GM19395 (cell line): ENCODE measurements at regions not wholly inside any gene's neighbourhood (a gene's known extent, or its start where the extent isn't known, plus 50 kb on each side); places are given as distances from the start of the nearest gene placed in this dataset.
"Not testable (repeated sequence)": the region's sequence is repeated elsewhere in the genome, so short reads cannot be mapped to it uniquely, and the experiment has no call there.

Experiments used
- ATAC-seq: cut with Tn5 transposase; IDR thresholded peaks from one replicate; pipeline ENCODE4 v1.9.1; 2021; ENCODE audit warnings: mild to moderate bottlenecking, moderate library complexity; ENCODE audit not compliant: unreplicated experiment

DNA sequence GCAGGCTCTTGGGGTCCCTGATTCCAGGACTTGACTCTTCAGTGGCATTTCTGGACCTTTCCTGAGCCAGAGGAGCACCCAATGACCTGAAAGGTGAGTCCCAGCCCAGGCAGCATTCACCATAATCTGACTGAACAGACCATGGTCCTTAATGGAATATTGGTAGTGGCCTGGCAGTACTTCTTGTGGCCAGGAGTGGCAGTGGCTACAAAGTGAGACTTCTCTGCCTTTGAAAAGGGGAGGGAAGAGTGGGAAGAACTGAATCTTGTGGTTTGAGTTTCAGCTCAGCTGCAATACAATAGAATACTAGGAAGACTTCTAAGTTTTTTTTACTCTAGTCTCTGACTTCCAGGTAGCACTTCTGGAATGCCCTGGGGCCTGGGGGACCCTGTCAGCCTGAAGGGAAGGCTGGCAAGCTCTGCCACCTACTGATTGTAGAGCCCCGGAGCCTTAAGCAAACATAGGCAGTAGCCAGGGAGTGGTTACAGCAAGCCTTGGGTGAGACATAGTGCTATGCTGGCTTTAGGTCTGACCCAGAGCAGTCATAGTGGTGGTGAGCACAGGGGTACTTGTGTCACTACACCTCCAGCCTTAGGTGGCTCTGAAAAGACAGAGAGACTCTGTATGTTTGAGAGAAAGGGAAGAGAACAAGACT, 674.2 kb upstream of the MANEA start:
- ATAC-seq = no peak

DNA sequence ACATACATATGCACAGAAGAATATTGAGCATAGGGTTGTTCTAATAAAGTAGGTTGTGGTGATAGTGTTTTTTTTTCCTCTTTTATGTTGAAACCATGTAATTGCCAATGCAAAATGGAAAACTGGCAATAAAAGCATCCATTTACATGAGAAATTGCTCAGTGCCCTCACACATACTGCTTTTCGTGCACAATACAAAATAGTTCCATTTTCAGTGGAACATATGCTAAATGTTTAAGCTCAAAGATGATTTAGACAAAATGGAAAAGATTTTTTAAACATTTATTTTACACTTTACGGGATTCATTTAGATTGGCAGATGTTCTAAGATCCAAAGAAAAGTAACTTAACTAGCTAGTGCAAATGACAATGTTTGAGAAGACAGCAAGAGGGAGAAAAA, 678.1 kb upstream of the MANEA start:
- no peak for ATAC-seq

DNA sequence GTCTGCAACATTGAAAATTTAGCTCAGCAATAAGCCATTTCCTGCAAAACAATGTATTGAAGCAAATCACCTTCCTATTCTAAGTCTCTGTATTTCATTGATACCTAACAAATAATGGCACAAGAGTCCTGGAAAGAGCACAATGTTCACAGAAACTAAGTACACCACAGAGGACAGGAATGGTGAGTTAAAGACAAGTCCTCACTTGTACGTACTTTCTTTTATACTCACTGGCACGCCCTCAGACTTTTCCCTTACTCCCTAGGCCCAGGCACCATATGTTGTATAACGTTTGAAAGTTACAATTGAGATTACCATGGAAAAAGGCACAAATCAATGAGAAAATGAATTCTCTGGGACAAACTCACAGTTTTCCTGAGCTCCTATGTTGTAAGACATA, 683.0 kb upstream of the MANEA start:
- no peak for ATAC-seq

DNA sequence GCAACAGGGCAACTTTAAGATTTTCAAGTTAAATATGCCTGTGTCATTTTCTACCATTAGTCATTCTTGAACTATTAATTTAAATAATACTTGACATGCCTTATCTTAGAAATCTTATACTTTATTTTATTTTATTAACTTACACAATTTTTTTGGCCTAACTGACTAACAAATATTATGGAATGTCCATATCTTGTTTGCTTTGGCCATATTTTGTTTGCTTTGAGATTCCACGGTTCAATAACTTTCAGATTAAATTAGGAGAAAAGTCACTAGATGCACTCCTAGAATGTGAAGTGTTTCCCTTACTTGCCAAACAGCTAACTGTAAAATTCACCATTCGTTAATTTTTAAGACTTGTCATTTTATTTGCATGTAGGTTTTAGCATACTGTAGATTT, 684.0 kb upstream of the MANEA start:
- no peak for ATAC-seq

DNA sequence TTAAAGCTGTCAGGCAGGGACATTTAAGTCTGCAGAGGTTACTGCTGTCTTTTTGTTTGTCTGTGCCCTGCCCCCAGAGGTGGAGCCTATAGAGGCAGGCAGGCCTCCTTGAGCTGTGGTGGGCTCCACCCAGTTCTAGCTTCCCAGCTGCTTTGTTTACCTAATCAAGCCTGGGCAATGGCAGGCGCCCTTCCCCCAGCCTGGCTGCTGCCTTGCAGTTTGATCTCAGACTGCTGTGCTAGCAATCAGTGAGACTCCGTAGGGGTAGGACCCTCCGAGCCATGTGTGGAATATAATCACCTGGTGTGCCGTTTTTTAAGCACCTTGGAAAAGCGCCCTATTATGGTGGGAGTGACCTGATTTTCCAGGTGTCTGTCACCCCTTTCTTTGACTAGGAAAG, 703.5 kb upstream of the MANEA start:
- not testable (repeated sequence) for ATAC-seq

DNA sequence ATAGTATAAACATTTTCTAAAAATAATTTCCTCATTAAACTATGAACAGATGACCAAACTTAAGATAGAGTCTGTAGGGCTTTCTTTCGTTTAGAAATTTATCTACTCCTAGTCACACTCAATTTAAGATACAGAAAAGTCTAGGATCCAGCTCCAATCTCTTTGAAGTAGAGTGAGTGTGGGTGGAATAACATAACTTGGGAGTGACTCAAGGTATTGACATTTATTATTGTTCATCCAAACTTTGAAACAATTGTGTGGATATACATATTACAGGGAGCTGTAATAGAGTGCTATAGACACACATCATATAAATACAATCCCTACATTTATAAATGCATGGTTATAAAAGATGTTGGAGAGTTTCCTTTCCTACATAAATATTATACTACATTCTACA, 715.2 kb upstream of the MANEA start:
- no peak for ATAC-seq

DNA sequence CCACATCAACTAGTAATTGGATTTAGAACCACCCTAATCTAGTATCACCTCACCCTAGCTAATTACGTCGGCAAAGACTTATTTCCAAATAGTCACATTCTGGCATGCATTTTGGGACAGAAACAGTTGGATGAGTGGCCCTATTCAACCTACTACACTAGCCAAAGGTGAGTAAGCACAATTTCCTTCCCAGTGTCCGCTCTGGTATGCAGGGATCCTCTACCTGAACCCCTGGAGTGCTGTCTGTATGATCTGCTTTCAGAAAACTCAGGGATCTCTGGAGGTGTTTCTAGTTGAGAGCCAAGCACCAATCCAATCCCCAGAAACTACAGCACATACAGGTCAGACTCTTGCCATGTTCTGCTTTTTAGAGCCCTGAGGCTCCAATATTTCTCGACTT, 717.4 kb upstream of the MANEA start:
- ATAC-seq = no peak

DNA sequence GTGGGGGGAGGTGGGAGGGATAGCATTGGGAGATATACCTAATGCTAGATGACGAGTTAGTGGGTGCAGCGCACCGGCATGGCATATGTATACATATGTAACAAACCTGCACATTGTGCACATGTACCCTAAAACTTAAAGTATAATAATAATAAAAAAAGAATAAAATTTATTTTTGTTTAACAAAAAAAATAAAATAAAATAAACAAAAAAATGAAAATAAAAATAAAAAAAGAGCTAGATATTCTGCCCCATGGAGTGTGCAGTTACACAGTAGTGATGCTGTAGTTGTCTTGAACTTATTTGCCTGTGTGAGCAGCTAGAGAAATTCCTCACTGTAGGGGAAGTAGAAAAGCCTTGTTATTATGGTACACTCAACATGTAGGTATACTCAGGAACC, 720.3 kb upstream of the MANEA start:
- not testable (repeated sequence) for ATAC-seq

DNA sequence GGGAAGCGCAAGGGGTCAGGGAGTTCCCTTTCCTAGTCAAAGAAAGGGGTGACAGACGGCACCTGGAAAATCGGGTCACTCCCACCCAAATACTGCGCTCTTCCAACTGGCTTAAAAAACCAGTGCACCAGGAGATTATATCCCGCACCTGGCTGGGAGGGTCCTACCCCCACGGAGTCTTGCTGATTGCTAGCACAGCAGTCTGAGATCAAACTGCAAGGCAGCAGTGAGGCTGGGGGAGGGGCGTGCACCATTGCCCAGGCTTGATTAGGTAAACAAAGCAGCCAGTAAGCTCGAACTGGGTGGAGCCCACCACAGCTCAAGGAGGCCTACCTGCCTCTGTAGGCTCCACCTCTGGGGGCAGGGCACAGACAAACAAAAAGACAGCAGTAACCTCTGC, 726.0 kb upstream of the MANEA start:
- ATAC-seq = not testable (repeated sequence)

DNA sequence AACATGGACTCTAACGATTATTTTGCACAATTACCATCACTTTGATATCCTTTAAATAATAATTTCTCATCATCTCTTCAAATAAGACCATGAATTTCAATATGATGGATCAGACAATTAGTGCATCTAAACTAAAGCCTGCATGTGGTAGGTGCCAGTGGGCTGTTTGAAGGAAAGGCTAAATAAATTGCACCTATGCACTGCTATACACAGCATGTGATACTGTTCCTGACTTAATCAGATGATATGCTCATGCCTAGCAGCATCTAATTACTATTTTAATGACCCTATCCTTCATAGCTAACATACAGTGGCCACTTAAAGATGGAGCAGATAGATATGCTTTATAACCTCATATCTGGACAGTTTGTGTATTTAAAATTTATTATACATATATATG, 731.6 kb upstream of the MANEA start:
- no peak for ATAC-seq

DNA sequence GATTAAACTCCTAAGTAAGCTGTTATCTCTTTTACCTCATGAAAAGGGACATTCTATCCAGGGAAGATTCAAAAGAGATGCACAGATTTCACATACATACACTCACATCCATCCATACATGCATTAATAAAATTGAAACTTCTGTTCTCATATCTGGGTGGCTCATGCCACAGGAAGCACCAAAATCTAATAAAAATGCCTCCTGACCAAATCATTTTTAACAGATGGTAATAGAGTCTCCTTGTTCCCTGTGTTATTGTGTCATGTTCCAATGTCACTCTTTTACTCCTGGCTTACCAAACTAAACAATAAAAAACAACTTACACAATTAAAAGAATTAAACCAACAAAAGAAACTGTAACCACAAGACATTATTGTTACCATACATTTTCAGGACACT, 742.1 kb upstream of the MANEA start:
- ATAC-seq = no peak

DNA sequence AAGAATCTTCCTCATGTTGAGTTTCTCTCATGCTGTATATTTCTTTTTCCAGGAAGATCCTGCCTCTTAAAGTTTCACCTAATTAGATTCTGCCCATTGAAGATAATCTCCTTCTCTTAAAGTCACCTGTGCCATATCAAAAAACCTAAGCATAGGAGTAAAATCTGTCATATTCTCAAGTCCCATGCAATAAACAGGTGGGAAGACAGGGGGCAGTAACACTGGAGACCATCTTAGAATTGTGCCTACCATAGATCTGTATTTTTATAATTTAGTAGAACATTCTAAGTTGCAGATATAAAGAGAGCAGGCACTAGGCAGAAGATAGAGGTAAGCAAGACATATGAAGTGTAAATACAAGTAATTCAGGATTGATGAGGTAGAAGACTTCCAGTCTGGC, 763.5 kb upstream of the MANEA start:
- no peak for ATAC-seq

DNA sequence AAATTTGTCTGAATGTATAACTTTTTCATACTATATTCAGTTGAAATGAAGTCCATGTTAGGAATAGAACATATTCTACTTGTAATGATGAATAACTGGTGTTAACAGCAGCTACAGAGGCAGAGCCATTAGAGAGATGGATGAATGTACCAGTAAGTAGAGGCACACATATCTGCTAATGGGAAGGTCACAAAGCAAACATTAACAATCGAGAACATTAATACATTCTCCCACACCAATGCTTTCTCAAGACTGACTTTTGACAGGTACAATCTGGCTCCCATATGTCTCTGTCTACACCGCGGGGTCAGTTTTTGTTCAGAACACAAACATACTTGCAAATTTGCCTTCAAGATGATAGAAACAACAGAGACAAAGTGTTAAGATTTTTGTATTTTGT, 776.0 kb upstream of the MANEA start:
- no peak for ATAC-seq

DNA sequence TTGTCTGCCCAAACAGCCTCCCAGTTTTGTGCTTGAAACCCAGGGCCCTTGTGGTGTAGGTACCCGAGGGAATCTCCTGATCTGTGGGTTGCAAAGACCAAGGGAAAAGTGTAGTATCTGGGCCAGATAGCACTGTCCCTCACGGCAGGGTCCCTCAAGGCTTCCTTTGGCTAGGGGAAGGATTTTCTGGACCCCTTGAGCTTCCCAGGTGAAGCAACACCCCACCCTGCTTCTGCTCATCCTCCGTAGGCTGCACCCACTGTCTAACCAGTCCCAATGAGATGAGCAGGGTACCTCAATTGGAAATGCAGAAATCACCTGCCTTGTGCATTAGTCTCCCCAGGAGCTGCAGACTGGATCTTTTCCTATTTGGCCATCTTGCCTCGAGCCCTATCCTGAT, 791.8 kb upstream of the MANEA start:
- ATAC-seq = no peak

DNA sequence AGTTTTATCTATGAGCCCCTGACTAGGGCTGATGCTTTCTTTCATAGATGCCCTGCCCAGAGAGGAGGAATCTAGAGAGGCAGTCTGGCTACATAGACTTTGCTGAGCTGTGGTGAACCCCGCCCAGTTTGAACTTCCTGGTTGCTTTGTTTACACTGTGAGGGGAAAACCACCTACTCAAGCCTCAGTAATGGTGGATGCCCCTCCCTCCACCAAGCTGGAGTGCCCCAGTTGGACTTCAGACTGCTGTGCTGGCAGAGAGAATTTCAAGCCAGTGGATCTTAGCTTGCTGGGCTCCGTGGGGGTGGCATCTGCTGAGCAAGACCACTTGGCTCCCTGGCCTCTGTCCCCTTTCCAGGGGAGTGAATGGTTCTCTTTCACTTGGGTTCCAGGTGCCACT, 792.3 kb upstream of the MANEA start:
- not testable (repeated sequence) for ATAC-seq

DNA sequence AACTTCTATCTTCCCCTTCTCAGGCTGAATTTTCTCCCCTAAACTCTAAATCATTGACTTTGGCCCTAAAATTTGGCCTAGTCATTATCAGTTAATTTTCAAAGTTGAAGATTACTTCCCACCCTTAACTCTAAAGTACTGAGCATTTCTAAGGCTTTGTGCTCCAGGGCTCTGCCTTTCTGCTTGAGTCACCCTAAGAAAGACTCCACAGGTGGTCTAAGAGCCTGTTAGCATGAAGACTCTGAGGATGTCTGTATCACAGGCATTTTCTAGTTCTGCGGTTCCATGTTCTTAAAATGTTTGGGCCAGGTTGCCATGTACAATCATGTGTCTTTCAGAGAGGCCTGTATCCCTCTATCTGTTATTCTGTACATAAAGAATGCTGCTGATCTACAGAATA, 808.1 kb upstream of the MANEA start:
- no peak for ATAC-seq

DNA sequence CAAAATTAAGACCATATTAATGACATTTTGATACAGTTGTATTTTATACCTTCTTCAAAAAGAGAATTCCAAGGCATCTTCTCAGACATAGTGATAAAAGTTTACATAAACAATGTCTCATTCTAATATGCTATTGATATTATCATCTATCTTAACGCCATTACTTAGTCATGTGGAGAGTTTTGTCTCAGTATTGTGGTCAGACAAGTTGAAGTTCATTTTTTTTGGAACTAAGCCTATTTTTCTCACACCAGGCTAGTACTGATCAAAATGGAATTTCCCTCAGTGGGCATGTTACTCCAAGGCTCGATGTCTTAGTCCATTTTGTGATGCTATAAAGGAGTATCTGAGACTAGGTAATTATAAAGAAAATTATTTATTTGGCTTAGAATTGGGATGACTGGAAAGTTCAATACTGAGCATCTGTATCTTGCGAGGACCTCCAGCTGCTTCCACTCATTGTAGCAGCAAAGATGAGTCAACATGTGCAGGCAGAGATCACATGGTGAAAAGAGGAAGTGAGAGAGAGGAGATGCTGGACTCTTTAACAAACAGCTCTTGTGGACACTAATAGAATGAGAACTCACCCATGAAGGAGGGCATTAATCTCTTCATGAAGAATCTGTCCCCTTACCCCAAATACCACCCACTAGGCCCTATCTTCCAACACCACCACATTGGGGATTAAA, 825.5 kb upstream of the MANEA start:
- peak; percentile 92 for ATAC-seq

DNA sequence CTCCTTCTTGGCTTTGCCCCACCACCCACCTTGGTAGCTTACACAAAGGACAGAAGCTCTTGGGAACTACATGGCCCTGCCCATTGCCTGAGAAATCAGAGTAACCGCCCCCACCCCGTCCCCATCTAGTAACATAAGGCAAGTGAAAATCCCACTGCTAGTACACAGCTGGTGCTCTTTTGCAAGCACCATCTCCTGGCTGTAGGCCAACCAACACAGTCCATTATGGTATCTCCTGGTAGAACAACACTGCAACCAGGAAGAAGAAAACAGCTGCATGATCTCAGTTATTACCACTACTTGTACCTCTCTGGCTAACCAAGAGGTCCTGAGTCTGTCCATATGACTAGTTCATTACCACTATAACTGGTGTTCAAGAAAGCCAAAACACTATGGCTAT, 841.1 kb upstream of the MANEA start:
- ATAC-seq = no peak

DNA sequence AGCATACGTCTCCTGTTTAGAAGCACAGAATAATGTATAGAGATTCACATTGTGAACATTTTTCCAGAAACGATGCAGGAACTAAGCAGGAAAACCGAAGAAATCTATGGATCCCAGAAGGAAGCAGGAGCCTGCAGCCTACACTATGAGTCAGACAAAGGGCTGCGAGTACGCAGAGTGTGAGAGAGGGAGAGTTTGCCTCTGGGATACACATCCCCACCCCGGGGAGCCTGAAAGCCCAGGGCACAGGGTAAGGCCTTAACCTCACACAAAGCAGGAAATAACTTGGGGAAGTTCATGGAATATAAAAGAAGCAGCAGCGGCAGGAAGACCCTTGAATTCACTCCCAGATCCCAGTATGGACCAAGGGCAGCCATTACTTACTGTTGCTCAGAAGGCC, 842.1 kb upstream of the MANEA start:
- ATAC-seq = no peak

DNA sequence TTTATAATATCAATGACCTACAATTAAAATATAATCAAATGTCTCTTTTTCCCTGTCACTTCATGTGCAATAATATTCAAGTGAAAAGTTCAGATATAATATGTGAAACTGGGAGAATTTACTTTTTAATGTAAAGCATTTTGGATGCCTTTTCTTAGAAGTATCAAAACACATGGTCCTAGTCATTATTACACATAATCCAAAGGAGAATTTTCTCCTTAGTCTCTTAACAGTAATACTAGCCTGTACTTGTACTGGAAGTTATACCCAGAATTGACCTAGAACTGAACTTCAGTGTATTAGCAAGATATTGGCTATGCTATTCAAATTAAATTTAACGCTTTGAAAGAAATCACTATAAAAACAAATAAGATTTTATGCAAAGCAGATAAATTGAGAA, 842.6 kb upstream of the MANEA start:
- ATAC-seq = no peak

DNA sequence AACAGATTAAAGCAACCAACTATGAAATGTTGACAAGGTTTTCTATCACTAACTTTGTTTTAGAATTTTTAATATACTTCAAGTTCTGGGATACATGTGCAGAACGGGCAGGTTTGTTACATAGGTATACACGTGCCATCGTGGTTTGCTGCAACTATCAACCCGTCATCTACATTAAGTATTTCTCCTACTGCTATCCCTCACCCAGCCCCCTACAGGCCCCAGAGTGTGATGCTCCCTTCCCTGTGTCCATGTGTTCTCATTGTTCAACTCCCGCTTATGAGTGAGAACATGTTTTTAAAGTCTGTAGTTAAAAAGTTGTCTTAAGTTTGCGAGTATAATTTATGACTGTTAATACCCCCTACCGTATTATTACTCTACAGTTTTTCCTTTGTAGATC, 844.3 kb upstream of the MANEA start:
- ATAC-seq = no peak

DNA sequence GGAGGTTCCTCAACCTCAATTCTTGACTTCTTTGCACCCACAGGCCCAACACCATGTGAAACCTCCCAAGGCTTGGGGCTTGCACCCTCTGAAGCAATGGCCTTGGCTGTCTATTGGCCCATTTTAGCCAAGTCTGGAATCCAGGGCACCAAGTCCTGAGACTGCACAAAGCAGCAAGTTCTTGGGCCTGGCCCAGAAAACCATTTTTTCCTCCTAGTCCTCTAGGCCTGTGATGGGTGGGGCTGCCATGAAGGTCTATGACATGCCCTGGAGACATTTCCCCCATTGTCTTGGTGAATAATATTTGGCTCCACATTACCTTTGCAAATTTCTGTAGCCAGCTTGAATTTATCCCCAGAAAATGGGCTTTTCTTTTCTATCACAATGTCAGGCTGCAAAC, 849.6 kb upstream of the MANEA start:
- ATAC-seq = no peak

DNA sequence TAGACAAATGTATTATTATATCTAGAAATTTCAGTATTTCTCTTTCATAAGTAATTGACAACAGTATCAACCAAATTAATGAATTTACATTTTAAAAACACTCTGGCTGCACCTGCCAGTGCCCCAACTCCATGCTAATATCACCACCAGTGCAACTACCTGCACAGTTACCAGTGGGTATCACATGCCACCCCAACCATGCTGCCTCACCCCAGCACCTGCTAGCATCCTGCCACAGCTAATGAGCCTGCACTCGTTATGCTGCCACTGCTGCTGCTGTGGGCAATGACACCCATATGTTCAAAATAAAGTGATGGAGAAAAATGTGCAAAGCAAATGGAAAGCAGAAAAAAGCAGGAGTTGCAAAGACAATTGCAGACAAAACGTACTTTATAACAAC, 855.9 kb upstream of the MANEA start:
- no peak for ATAC-seq
